GM12864 (cell line): ENCODE measurements at regions not wholly inside any gene's neighbourhood (a gene's known extent, or its start where the extent isn't known, plus 50 kb on each side); places are given as distances from the start of the nearest gene placed in this dataset.

Experiments
- DNase-seq: peaks from one replicate; pipeline ENCODE4 v3.0.0-alpha.2; 2011; ENCODE audit warnings: low read depth
- H3K4me3 ChIP-seq: 2 replicates; pipeline ENCODE4 v1.5.1; 2011; ENCODE audit warnings: mild to moderate bottlenecking, low read depth, low read length, control low read depth
- TF ChIP-seq, protein P1 (sequence below): IDR thresholded peaks from 2 replicates; pipeline ENCODE4 v1.5.1; 2011; ENCODE audit warnings: low read depth, mild to moderate bottlenecking, moderate library complexity, low read length, control low read depth, inconsistent platforms; ENCODE audit errors: missing control alignments

GRCh38 chr18:26764177-26764576 is 101.3 kb downstream of the AQP4 start:
- TF ChIP-seq, protein P1, sequence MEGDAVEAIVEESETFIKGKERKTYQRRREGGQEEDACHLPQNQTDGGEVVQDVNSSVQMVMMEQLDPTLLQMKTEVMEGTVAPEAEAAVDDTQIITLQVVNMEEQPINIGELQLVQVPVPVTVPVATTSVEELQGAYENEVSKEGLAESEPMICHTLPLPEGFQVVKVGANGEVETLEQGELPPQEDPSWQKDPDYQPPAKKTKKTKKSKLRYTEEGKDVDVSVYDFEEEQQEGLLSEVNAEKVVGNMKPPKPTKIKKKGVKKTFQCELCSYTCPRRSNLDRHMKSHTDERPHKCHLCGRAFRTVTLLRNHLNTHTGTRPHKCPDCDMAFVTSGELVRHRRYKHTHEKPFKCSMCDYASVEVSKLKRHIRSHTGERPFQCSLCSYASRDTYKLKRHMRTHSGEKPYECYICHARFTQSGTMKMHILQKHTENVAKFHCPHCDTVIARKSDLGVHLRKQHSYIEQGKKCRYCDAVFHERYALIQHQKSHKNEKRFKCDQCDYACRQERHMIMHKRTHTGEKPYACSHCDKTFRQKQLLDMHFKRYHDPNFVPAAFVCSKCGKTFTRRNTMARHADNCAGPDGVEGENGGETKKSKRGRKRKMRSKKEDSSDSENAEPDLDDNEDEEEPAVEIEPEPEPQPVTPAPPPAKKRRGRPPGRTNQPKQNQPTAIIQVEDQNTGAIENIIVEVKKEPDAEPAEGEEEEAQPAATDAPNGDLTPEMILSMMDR: no peak
- no peak overlapping the region for H3K4me3 ChIP-seq
- DNase-seq: no peak

DNA sequence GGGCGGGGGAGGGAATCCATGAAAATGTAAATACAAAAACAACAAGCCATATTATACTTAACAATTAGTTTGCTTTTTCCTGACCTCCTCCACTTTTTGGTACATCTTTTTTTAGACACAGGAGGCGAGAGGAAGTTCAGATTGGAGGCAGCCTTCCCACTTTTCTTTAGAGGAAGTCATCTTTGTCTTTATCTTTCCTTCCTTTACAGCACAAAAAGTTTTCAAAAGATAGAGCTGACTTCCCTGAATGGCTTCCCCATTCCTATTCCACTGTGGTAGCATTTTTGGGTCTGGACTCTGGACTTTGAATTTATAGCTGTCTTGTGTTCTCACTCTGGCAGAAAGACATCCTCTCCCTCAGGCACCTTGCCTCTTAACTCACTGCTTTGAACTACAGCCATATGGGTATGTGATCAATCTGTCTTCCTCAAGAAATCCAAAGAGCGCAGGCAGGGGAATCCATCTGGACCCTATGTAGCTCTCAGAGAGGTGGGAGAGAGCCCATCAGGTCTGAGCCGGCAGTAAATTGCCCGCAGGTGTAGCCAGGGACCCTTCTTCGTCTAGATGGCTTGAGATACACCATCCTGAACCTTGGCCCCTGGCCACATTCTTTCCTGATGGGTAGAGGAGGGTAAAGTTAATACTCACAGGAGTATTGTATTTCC is 101.9 kb downstream of the AQP4 start:
- no peak for DNase-seq
- no peak overlapping the region for H3K4me3 ChIP-seq
- TF ChIP-seq, protein P1: no peak

GRCh38 chr18:26757263-26758019 is 108.1 kb downstream of the AQP4 start:
- TF ChIP-seq, protein P1: no peak
- DNase-seq: no peak

GRCh38 chr18:26756556-26756955 is 109.0 kb downstream of the AQP4 start:
- DNase-seq: no peak
- no peak overlapping the region for H3K4me3 ChIP-seq
- TF ChIP-seq, protein P1: no peak

More at GRCh38 chr18:26757263-26758019, 108.1 kb downstream of the AQP4 start:
- H3K4me3 ChIP-seq: no peak overlapping the region

GRCh38 chr18:26746826-26747475 is 118.6 kb downstream of the AQP4 start:
- no peak overlapping the region for H3K4me3 ChIP-seq
- DNase-seq: no peak
- TF ChIP-seq, protein P1: no peak

DNA sequence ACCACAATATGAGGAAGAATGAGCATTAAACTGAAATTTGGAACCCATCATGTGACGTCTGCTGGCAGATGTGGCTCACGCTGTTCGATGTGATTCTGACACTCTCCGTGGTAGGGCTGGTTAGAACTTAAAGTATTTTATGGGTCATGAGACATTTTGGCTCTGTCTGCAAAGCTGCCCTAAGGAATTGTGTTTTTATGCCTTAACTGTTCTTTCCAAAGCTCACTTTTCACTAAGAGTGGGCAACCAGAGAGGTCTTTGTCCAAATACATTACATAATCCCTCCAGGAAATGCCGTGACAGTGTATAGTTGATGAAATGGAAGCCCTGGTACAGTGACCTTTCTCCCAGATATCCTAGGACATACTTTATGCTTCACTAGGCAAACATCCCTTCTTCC is 119.1 kb downstream of the AQP4 start:
- no peak overlapping the region for H3K4me3 ChIP-seq
- DNase-seq: no peak
- TF ChIP-seq, protein P1: no peak
